B cell (primary cell): ENCODE measurements at regions not wholly inside any gene's neighbourhood (a gene's known extent, or its start where the extent isn't known, plus 50 kb on each side); places are given as distances from the start of the nearest gene placed in this dataset.

ENCODE experiments used
- ATAC-seq: fragments of 200-7000 bp; cut with Tn5 transposase; one replicate; pipeline ENCODE4 v1.10.0; 2021; ENCODE audit warnings: low read depth, mild to moderate bottlenecking, moderate number of reproducible peaks, moderate library complexity
- CTCF ChIA-PET: fragments of 350-600 bp; sonication (Branson Sonifier 250); formaldehyde crosslinking; loops from one replicate; lab custom pipeline; 2021; ENCODE audit warnings: antibody characterized with exemption, inconsistent platforms; lab: Charles Lee
- POLR2A ChIA-PET: fragments of 350-600 bp; sonication (Branson Sonifier 250); formaldehyde crosslinking; loops from one replicate; lab custom pipeline; 2021; ENCODE audit warnings: antibody characterized with exemption; lab: Charles Lee
- DNase-seq: peaks from one replicate; pipeline ENCODE4 v3.0.0; 2013
- H2AFZ ChIP-seq: 2 replicates; pipeline ENCODE4 v1.6.1; 2012; ENCODE audit warnings: mild to moderate bottlenecking, low read depth, low read length; ENCODE audit not compliant: insufficient read depth, poor library complexity, severe bottlenecking
- H3K27ac ChIP-seq, 2 donors: 1 replicate in 1 of 2; 2 replicates in 1 of 2; pipeline ENCODE4 v1.5.1; 2012 to 2013; ENCODE audit warnings: low read length in 2 of 2, mild to moderate bottlenecking in 2 of 2, moderate library complexity in 1 of 2
- H3K27me3 ChIP-seq, 4 experiments: fragments of 200-600 bp in 1 of 4; sonication (generic) in 1 of 4; replicated peaks in 1 of 4; 1 replicate in 2 of 4; 2 replicates in 2 of 4; pipeline versions ENCODE4 v1.6.1 to v1.7.0; 2013 to 2016; ENCODE audit warnings: low read length in 3 of 4, mild to moderate bottlenecking in 2 of 4, mixed read lengths in 1 of 4, moderate library complexity in 1 of 4; ENCODE audit not compliant: insufficient read depth in 4 of 4, control insufficient read depth in 3 of 4; ENCODE audit errors: control extremely low read depth in 1 of 4
- H3K36me3 ChIP-seq, 2 experiments: replicated peaks in 1 of 2; 1 replicate in 1 of 2; 2 replicates in 1 of 2; pipeline versions ENCODE4 v1.6.1 to v1.7.1; 2013; ENCODE audit warnings: low read length in 1 of 2; ENCODE audit not compliant: insufficient read depth in 2 of 2, control insufficient read depth in 1 of 2; ENCODE audit errors: control extremely low read depth in 1 of 2, extremely low read depth in 1 of 2
- H3K4me1 ChIP-seq, 2 donors: fragments of 200-600 bp in 1 of 2; sonication (generic) in 1 of 2; 1 replicate in 1 of 2; 2 replicates in 1 of 2; pipeline versions ENCODE4 v1.5.1 to v1.6.1; 2013 to 2017; ENCODE audit warnings: low read length in 2 of 2; ENCODE audit not compliant: control insufficient read depth in 2 of 2, insufficient read depth in 2 of 2
- H3K4me2 ChIP-seq: replicated peaks from 2 replicates; pipeline ENCODE3; 2012; ENCODE audit warnings: mild to moderate bottlenecking, low read depth, low read length; ENCODE audit not compliant: poor library complexity, severe bottlenecking
- H3K4me3 ChIP-seq, 5 experiments: fragments of 200-600 bp in 1 of 5; sonication (generic) in 1 of 5; 1 replicate in 3 of 5; 2 replicates in 2 of 5; pipeline versions ENCODE4 v1.5.1 to v1.7.0; 2011 to 2016; ENCODE audit warnings: low read length in 4 of 5, mild to moderate bottlenecking in 4 of 5, low read depth in 2 of 5, control low read depth in 1 of 5, moderate library complexity in 1 of 5; ENCODE audit not compliant: insufficient read depth in 1 of 5; ENCODE audit errors: control extremely low read depth in 1 of 5, extremely low read depth in 1 of 5
- H3K79me2 ChIP-seq: fragments of 200-600 bp; sonication (generic); one replicate; pipeline ENCODE4 v1.6.0; 2016; ENCODE audit warnings: low read length; ENCODE audit not compliant: control insufficient read depth, insufficient read depth
- H3K9ac ChIP-seq: fragments of 200-600 bp; sonication (generic); 2 replicates; pipeline ENCODE4 v1.6.1; 2017; ENCODE audit warnings: mild to moderate bottlenecking, low read length, moderate library complexity
- H3K9me3 ChIP-seq, 3 donors: one replicate each; pipeline versions ENCODE4 v1.6.1 to v1.7.1; 2013; ENCODE audit warnings: low read length in 2 of 3; ENCODE audit not compliant: control insufficient read depth in 2 of 3, insufficient read depth in 1 of 3; ENCODE audit errors: control extremely low read depth in 1 of 3
- H4K20me1 ChIP-seq: 2 replicates; pipeline ENCODE4 v1.6.0; 2012; ENCODE audit warnings: mild to moderate bottlenecking, low read length; ENCODE audit not compliant: insufficient read depth, control insufficient read depth, poor library complexity, severe bottlenecking
- H3K27ac Mint-ChIP-seq: one replicate; pipeline ENCODE4 v1.8.0; 2021; ENCODE audit warnings: mixed read lengths
- H3K27me3 Mint-ChIP-seq: one replicate; pipeline ENCODE4 v1.8.0; 2021; ENCODE audit warnings: mixed read lengths
- H3K4me1 Mint-ChIP-seq: one replicate; pipeline ENCODE4 v1.8.0; 2021; ENCODE audit warnings: mixed read lengths
- H3K4me3 Mint-ChIP-seq: one replicate; pipeline ENCODE4 v1.8.0; 2021; ENCODE audit warnings: mixed read lengths
- H3K9me3 Mint-ChIP-seq: one replicate; pipeline ENCODE4 v1.8.0; 2022; ENCODE audit warnings: mixed read lengths; ENCODE audit not compliant: insufficient read depth
- CTCF ChIP-seq: fragments of 200-600 bp; IDR thresholded peaks from one replicate; pipeline ENCODE4 v1.8.0; 2022; ENCODE audit warnings: antibody characterized with exemption, mild to moderate bottlenecking
- EZH2 ChIP-seq: IDR thresholded peaks from 2 replicates; pipeline ENCODE4 v1.6.1; 2012; ENCODE audit warnings: borderline replicate concordance, low read depth, mild to moderate bottlenecking, moderate library complexity, low read length; ENCODE audit not compliant: insufficient read depth, poor library complexity, severe bottlenecking
- WGBS: methylation state at CpG from one replicate; pipeline ENCODE4 v1.1.5; 2013; ENCODE audit warnings: missing lambda C conversion rate; ENCODE audit not compliant: insufficient coverage; 5-methylcytosine and 5-hydroxymethylcytosine counted together
- intact Hi-C: fragments of 100-400 bp; cut with micrococcal nuclease; formaldehyde crosslinking; loops from one replicate; pipeline ENCODE4 v1.10.0; 2022

- Histone ChIP-seq H2AFZ (no peak overlapping the region), H3K79me2 (no peaks in the 10 kb centered on the region), H4K20me1 (no peaks in the 10 kb centered on the region), H3K36me3 (no peaks in the 10 kb centered on the region), H3K4me3 (no peak overlapping the region), H3K4me2 (no peak overlapping the region), H3K9me3 (no peaks in the 10 kb centered on the region), H3K4me1 (no peaks in the 10 kb centered on the region), H3K27ac (no peak overlapping the region), H3K27me3 (no peaks in the 10 kb centered on the region), H3K9ac (no peak overlapping the region)
- CTCF ChIA-PET: no interaction called here
- POLR2A ChIA-PET: no interaction called here
- ATAC-seq (no peak), DNase-seq (no peak)
- TF ChIP-seq EZH2 (no peak), CTCF (no peak)
- Mint-ChIP-seq H3K9me3 (no peaks in the 10 kb centered on the region), H3K27ac (no peak overlapping the region), H3K4me3 (no peak overlapping the region), H3K27me3 (peaks cover 9% of the 10 kb centered on the region), H3K4me1 (no peaks in the 10 kb centered on the region)
- intact Hi-C loops: no loop called here
- WGBS: 64% methylated on average over 3 of the region's 4 CpGs
Measured at GRCh38 chr1:229076195-229076594, 194.7 kb upstream of the RAB4A start.

GRCh38 chr1:229079016-229079595 lies 191.8 kb upstream of the RAB4A start:
- ATAC-seq (no peak), DNase-seq (no peak)
- no peaks in the 10 kb centered on the region for H3K79me2 ChIP-seq
- peaks cover 7% of the 10 kb centered on the region for H3K9me3 Mint-ChIP-seq
- ChIA-PET POLR2A (no interaction called here), CTCF (interaction anchor here (0.8 kb wide), 1 partner anchor 26 kb away, joined by 3 read pairs; no protein-coding TSS in a partner anchor)
- no peaks in the 10 kb centered on the region for H3K27me3 ChIP-seq
- H3K36me3 ChIP-seq: no peaks in the 10 kb centered on the region
- H3K27ac Mint-ChIP-seq: no peak overlapping the region
- no peak overlapping the region for H3K27ac ChIP-seq
- no peaks in the 10 kb centered on the region for H4K20me1 ChIP-seq
- no peaks in the 10 kb centered on the region for H3K4me1 Mint-ChIP-seq
- TF ChIP-seq CTCF (no peak), EZH2 (no peak)
- H3K27me3 Mint-ChIP-seq: peaks cover 23% of the 10 kb centered on the region
- 100% methylated on average over 1 of the region's 2 CpGs for WGBS
- intact Hi-C loops: no loop called here
- no peak overlapping the region for H3K4me2 ChIP-seq
- H2AFZ ChIP-seq: no peak overlapping the region
- no peak overlapping the region for H3K9ac ChIP-seq
- no peak overlapping the region for H3K4me3 ChIP-seq
- no peak overlapping the region for H3K4me3 Mint-ChIP-seq
- no peaks in the 10 kb centered on the region for H3K4me1 ChIP-seq
- peaks cover 0 to 10% (median 4%) of the 10 kb centered on the region in 3 donors for H3K9me3 ChIP-seq
